ENCODE measurements at regions not wholly inside any gene's neighbourhood (a gene's known extent, or its start where the extent isn't known, plus 50 kb on each side); places are given as distances from the start of the nearest gene placed in this dataset.
A peak's percentile ranks its signal among the peaks of the same experiment; 100 is the strongest.

DNA sequence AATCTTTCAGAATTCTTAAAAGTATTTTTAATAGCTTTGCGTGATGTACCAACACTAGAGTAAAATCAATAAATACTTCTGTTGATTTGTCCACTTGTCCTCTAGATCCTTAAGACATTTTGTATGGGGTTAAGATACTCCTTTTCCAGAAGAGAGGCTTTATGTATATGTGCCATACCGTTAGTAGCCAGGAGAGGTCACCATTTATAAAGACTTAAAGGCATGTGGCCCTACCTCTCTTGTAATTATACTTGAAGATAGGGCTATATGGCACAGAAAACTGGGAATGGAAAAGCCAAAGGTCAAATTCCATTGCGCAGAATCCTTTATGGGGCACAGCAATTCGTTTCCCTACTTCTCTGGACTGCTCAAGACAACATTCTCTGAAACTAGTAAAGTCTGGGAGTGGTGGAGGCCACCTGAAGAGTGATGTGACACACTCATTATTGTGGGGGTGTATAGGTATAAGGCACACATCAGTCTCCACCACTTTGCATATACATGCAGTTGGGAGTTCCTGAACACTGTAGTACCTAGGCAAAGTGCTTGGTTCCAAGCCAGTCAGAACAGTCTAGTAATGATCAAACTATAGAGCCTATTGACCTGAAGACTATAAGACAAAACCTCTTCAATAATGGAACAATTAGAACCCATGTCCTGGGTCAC, 140.1 kb upstream of the FBXL17 start:
- no peak for TF ChIP-seq EZH2 (IDR thresholded peaks at IDR 0.05)
- TF ChIP-seq, protein P1, sequence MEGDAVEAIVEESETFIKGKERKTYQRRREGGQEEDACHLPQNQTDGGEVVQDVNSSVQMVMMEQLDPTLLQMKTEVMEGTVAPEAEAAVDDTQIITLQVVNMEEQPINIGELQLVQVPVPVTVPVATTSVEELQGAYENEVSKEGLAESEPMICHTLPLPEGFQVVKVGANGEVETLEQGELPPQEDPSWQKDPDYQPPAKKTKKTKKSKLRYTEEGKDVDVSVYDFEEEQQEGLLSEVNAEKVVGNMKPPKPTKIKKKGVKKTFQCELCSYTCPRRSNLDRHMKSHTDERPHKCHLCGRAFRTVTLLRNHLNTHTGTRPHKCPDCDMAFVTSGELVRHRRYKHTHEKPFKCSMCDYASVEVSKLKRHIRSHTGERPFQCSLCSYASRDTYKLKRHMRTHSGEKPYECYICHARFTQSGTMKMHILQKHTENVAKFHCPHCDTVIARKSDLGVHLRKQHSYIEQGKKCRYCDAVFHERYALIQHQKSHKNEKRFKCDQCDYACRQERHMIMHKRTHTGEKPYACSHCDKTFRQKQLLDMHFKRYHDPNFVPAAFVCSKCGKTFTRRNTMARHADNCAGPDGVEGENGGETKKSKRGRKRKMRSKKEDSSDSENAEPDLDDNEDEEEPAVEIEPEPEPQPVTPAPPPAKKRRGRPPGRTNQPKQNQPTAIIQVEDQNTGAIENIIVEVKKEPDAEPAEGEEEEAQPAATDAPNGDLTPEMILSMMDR (IDR thresholded peaks at IDR 0.05 in 2 of 3, conservative IDR thresholded peaks at IDR 0.05 in 1 of 3; ENCODE audit: borderline replicate concordance in 1 of 3, insufficient read depth in 1 of 3, low read depth in 2 of 3, low read length in 2 of 3), result peak; percentile 62 to 78 (median 63); a peak in 5 of 6 replicates
- no peak for TF ChIP-seq POLR2AphosphoS5 (IDR thresholded peaks at IDR 0.05; ENCODE audit: low read depth, low read length)
- no peak for TF ChIP-seq POLR2A (IDR thresholded peaks at IDR 0.05; ENCODE audit: borderline replicate concordance, extremely low read depth, insufficient read depth, insufficient read length)
- no peak for TF ChIP-seq TCF7L2 (IDR thresholded peaks at IDR 0.05; ENCODE audit: borderline replicate concordance, extremely low read depth, insufficient read depth, insufficient read length)
- no peak for TF ChIP-seq SP1 (IDR thresholded peaks at IDR 0.05; ENCODE audit: low read depth)
- peak; percentile 77 for TF ChIP-seq RAD21 (IDR thresholded peaks at IDR 0.05; ENCODE audit: low read depth)
